GM12892 (cell line): ENCODE measurements at regions not wholly inside any gene's neighbourhood (a gene's known extent, or its start where the extent isn't known, plus 50 kb on each side); places are given as distances from the start of the nearest gene placed in this dataset.

Experiments used
- POLR2AphosphoS5 ChIP-seq: IDR thresholded peaks from 2 replicates; pipeline ENCODE4 v1.6.1; 2011; ENCODE audit warnings: low read depth, low read length, control low read depth
- TAF1 ChIP-seq: IDR thresholded peaks from 2 replicates; pipeline ENCODE4 v1.6.1; 2011; ENCODE audit warnings: low read depth, mild to moderate bottlenecking, control low read depth, low read length, borderline replicate concordance

- TF ChIP-seq TAF1 = no peak
- no peak for TF ChIP-seq POLR2AphosphoS5
These were observed 750.2 kb downstream of the SLC4A3 start for GRCh38 chr2:220377482-220378155.
